Osteocyte (in vitro differentiated cells): ENCODE measurements at regions not wholly inside any gene's neighbourhood (a gene's known extent, or its start where the extent isn't known, plus 50 kb on each side); places are given as distances from the start of the nearest gene placed in this dataset.

Experiments used
- DNase-seq: peaks from one replicate; pipeline ENCODE4 v3.0.0; 2021; ENCODE audit warnings: mixed read lengths; ENCODE audit not compliant: unreplicated experiment; ENCODE audit errors: extremely low spot score
- H3K27ac Mint-ChIP-seq: one replicate; pipeline ENCODE4 v1.8.0; 2021; ENCODE audit warnings: mild to moderate bottlenecking, mixed read lengths; ENCODE audit not compliant: unreplicated experiment
- H3K27me3 Mint-ChIP-seq: one replicate; pipeline ENCODE4 v1.8.0; 2021; ENCODE audit warnings: mixed read lengths; ENCODE audit not compliant: unreplicated experiment
- H3K36me3 Mint-ChIP-seq: one replicate; pipeline ENCODE4 v1.8.0; 2021; ENCODE audit warnings: mixed read lengths; ENCODE audit not compliant: unreplicated experiment
- H3K4me1 Mint-ChIP-seq: one replicate; pipeline ENCODE4 v1.8.0; 2021; ENCODE audit warnings: mixed read lengths; ENCODE audit not compliant: unreplicated experiment
- H3K4me3 Mint-ChIP-seq: one replicate; pipeline ENCODE4 v1.8.0; 2021; ENCODE audit warnings: mild to moderate bottlenecking, moderate library complexity, mixed read lengths; ENCODE audit not compliant: unreplicated experiment
- H3K9me3 Mint-ChIP-seq: one replicate; pipeline ENCODE4 v1.8.0; 2021; ENCODE audit warnings: mixed read lengths; ENCODE audit not compliant: unreplicated experiment
- TF ChIP-seq, protein P1 (sequence below): fragments of 200-600 bp; sonication (generic); IDR thresholded peaks from 2 replicates; pipeline ENCODE4 v1.5.0; 2021; ENCODE audit warnings: antibody characterized with exemption, mild to moderate bottlenecking, moderate library complexity

- no peak for DNase-seq
- peaks cover 2% of the 10 kb centered on the region for H3K4me1 Mint-ChIP-seq
- H3K27me3 Mint-ChIP-seq, result peaks cover 2% of the 10 kb centered on the region
- TF ChIP-seq, protein P1, sequence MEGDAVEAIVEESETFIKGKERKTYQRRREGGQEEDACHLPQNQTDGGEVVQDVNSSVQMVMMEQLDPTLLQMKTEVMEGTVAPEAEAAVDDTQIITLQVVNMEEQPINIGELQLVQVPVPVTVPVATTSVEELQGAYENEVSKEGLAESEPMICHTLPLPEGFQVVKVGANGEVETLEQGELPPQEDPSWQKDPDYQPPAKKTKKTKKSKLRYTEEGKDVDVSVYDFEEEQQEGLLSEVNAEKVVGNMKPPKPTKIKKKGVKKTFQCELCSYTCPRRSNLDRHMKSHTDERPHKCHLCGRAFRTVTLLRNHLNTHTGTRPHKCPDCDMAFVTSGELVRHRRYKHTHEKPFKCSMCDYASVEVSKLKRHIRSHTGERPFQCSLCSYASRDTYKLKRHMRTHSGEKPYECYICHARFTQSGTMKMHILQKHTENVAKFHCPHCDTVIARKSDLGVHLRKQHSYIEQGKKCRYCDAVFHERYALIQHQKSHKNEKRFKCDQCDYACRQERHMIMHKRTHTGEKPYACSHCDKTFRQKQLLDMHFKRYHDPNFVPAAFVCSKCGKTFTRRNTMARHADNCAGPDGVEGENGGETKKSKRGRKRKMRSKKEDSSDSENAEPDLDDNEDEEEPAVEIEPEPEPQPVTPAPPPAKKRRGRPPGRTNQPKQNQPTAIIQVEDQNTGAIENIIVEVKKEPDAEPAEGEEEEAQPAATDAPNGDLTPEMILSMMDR, result no peak
- H3K27ac Mint-ChIP-seq, result no peak overlapping the region
- H3K4me3 Mint-ChIP-seq, result no peak overlapping the region
- H3K36me3 Mint-ChIP-seq, result no peaks in the 10 kb centered on the region
- no peaks in the 10 kb centered on the region for H3K9me3 Mint-ChIP-seq
These were observed 333.9 kb downstream of the PDHA2 start for GRCh38 chr4:96173756-96174155.

GRCh38 chr4:96175871-96176270 is 336.0 kb downstream of the PDHA2 start:
- TF ChIP-seq, protein P1, result no peak
- Mint-ChIP-seq H3K27ac (no peak overlapping the region), H3K4me1 (no peaks in the 10 kb centered on the region), H3K9me3 (no peaks in the 10 kb centered on the region), H3K27me3 (peaks cover 2% of the 10 kb centered on the region), H3K4me3 (no peak overlapping the region), H3K36me3 (no peaks in the 10 kb centered on the region)
- DNase-seq, result no peak

DNA sequence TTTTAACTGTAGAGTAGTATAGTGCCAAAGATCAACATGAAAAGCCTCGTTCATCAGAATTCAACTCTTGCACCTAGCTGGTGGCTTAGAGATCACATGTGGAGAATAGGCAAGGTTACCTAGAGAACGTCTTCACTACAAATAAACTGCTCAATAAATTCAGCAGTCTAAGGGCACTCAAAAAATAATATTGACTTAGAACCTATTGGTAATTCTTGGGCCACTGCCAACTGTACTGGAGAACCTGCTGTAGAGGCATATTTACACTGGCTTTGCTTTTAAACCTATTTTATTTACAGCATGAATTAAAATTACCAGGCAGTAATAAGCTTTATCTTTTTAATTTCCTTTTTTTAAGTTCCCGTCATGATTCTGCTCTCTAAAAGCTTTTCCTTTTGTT is 343.7 kb downstream of the PDHA2 start:
- no peak overlapping the region for H3K27ac Mint-ChIP-seq
- no peak for DNase-seq
- H3K9me3 Mint-ChIP-seq, result no peaks in the 10 kb centered on the region
- no peak overlapping the region for H3K4me3 Mint-ChIP-seq
- H3K36me3 Mint-ChIP-seq, result no peaks in the 10 kb centered on the region
- TF ChIP-seq, protein P1, result no peak
- H3K27me3 Mint-ChIP-seq, result peaks cover 13% of the 10 kb centered on the region
- H3K4me1 Mint-ChIP-seq, result peaks cover 2% of the 10 kb centered on the region

GRCh38 chr4:96186593-96186992 is 346.7 kb downstream of the PDHA2 start:
- Mint-ChIP-seq H3K4me3 (no peak overlapping the region), H3K9me3 (no peaks in the 10 kb centered on the region), H3K36me3 (no peaks in the 10 kb centered on the region), H3K4me1 (peaks cover 2% of the 10 kb centered on the region), H3K27me3 (peaks cover 19% of the 10 kb centered on the region), H3K27ac (no peak overlapping the region)
- TF ChIP-seq, protein P1, result no peak
- no peak for DNase-seq

DNA sequence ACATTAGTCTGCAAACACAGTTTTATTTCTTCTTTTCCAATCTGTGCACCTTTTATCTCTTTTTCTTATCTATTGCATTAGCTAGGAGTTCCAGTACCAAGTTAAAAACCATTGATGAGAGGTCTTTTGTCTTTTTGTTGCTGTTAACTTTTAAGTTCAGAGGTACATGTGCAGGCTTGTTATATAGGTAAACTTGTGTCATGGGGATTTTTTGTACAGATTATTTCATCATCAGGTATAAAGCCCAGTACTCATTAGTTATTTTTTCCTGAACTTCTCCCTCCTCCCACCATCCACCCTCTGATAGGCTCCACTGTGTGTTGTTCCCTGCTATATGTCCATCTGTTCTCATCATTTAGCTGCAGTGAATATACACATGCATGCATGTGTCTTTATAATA is 349.9 kb downstream of the PDHA2 start:
- peaks cover 18% of the 10 kb centered on the region for H3K27me3 Mint-ChIP-seq
- TF ChIP-seq, protein P1, result no peak
- DNase-seq, result no peak
- no peaks in the 10 kb centered on the region for H3K9me3 Mint-ChIP-seq
- no peaks in the 10 kb centered on the region for H3K4me1 Mint-ChIP-seq
- H3K36me3 Mint-ChIP-seq, result no peaks in the 10 kb centered on the region
- no peak overlapping the region for H3K4me3 Mint-ChIP-seq
- H3K27ac Mint-ChIP-seq, result no peak overlapping the region
